GM23248 (cell line): ENCODE measurements at regions not wholly inside any gene's neighbourhood (a gene's known extent, or its start where the extent isn't known, plus 50 kb on each side); places are given as distances from the start of the nearest gene placed in this dataset.

ENCODE experiments used
- DNase-seq: peaks from one replicate; pipeline ENCODE4 v3.0.0-alpha.2; 2015
- H2AFZ ChIP-seq: fragments of 200-600 bp; sonication (generic); 2 replicates; pipeline ENCODE4 v1.6.1; 2016; ENCODE audit warnings: antibody characterized with exemption
- H3F3A ChIP-seq: fragments of 200-600 bp; sonication (generic); 2 replicates; pipeline ENCODE4 v1.6.1; 2016; ENCODE audit warnings: mild to moderate bottlenecking, antibody characterized with exemption, mixed run types; ENCODE audit not compliant: insufficient read depth
- H3K27ac ChIP-seq: fragments of 200-600 bp; sonication (generic); 2 replicates; pipeline ENCODE4 v1.5.1; 2016; ENCODE audit warnings: mild to moderate bottlenecking
- H3K27me3 ChIP-seq: fragments of 200-600 bp; sonication (generic); replicated peaks from 2 replicates; pipeline ENCODE4 v1.6.1; 2016; ENCODE audit warnings: mild to moderate bottlenecking; ENCODE audit not compliant: insufficient read depth
- H3K36me3 ChIP-seq: fragments of 200-600 bp; sonication (generic); 2 replicates; pipeline ENCODE4 v1.6.1; 2016; ENCODE audit warnings: low read depth, mild to moderate bottlenecking
- H3K4me1 ChIP-seq: fragments of 200-600 bp; sonication (generic); 2 replicates; pipeline ENCODE4 v1.6.1; 2016; ENCODE audit warnings: mild to moderate bottlenecking; ENCODE audit not compliant: insufficient read depth
- H3K4me2 ChIP-seq: fragments of 200-600 bp; sonication (generic); one replicate; pipeline ENCODE4 v1.6.1; 2016; ENCODE audit warnings: mild to moderate bottlenecking; ENCODE audit not compliant: unreplicated experiment
- H3K4me3 ChIP-seq: fragments of 200-600 bp; sonication (generic); 2 replicates; pipeline ENCODE4 v1.5.1; 2016; ENCODE audit warnings: mild to moderate bottlenecking
- H3K79me2 ChIP-seq: fragments of 200-600 bp; sonication (generic); 2 replicates; pipeline ENCODE4 v1.6.1; 2016; ENCODE audit warnings: mild to moderate bottlenecking; ENCODE audit not compliant: insufficient read depth
- H3K9ac ChIP-seq: fragments of 200-600 bp; sonication (generic); 2 replicates; pipeline ENCODE4 v1.6.1; 2016; ENCODE audit warnings: mild to moderate bottlenecking
- H3K9me2 ChIP-seq: fragments of 200-600 bp; sonication (generic); 2 replicates; pipeline ENCODE4 v1.6.1; 2016; ENCODE audit warnings: mixed run types, mild to moderate bottlenecking, moderate library complexity; ENCODE audit not compliant: insufficient read depth
- H3K9me3 ChIP-seq: fragments of 200-600 bp; sonication (generic); one replicate; pipeline ENCODE4 v1.6.1; 2017; ENCODE audit warnings: low read depth
- H4K20me1 ChIP-seq: fragments of 200-600 bp; sonication (generic); 2 replicates; pipeline ENCODE4 v1.6.0; 2016; ENCODE audit not compliant: insufficient read depth
- EZH2 ChIP-seq: fragments of 200-600 bp; sonication (generic); IDR thresholded peaks from 2 replicates; pipeline ENCODE4 v1.6.1; 2018; ENCODE audit warnings: antibody characterized with exemption, mild to moderate bottlenecking; ENCODE audit not compliant: insufficient read depth, poor library complexity, severe bottlenecking
- EZH2phosphoT487 ChIP-seq: fragments of 200-600 bp; sonication (generic); IDR thresholded peaks from 2 replicates; pipeline ENCODE4 v1.6.1; 2018; ENCODE audit warnings: antibody characterized with exemption, moderate library complexity, mild to moderate bottlenecking, low read depth; ENCODE audit not compliant: insufficient read depth
- WGBS, 2 experiments: methylation state at CpG; one replicate each; pipeline ENCODE4 v1.1.6; 2015 to 2017; ENCODE audit warnings: low lambda C conversion rate in 2 of 2, low coverage in 1 of 2; ENCODE audit errors: missing lambda C conversion rate in 2 of 2; 5-methylcytosine and 5-hydroxymethylcytosine counted together
- in situ Hi-C: fragments of 300-500 bp; cut with MboI; formaldehyde crosslinking; loops from 2 replicates; pipeline ENCODE4 v1.15.0; 2020

GRCh38 chr17:62892870-62893338, 73.1 kb upstream of the TANC2 start:
- in situ Hi-C loops = no loop called here
- peak overlapping the region; percentile 64 for H3K27ac ChIP-seq
- no peaks in the 10 kb centered on the region for H3K79me2 ChIP-seq
- DNase-seq = peak; percentile 87
- peak overlapping the region; percentile 67 for H2AFZ ChIP-seq
- 17 to 19% methylated on average over 4 of the region's 4 CpGs for whole genome bisulfite sequencing, 2 experiments
- H3K4me3 ChIP-seq = no peak overlapping the region
- peaks cover 22% of the 10 kb centered on the region for H3F3A ChIP-seq
- no peaks in the 10 kb centered on the region for H3K9me2 ChIP-seq
- H3K4me2 ChIP-seq = peak overlapping the region; percentile 59
- TF ChIP-seq EZH2phosphoT487 = no peak
- no peak for TF ChIP-seq EZH2
- no peaks in the 10 kb centered on the region for H3K27me3 ChIP-seq
- H3K36me3 ChIP-seq = no peaks in the 10 kb centered on the region
- H3K9me3 ChIP-seq = no peaks in the 10 kb centered on the region
- H3K9ac ChIP-seq = peak overlapping the region; percentile 26
- no peaks in the 10 kb centered on the region for H4K20me1 ChIP-seq
- H3K4me1 ChIP-seq = peaks cover 30% of the 10 kb centered on the region

- H3K9ac ChIP-seq = peak overlapping the region; percentile 26; the same call in 1 of the 2 replicates
- H3K9me3 ChIP-seq = no peaks in the 10 kb centered on the region
- in situ Hi-C loops = no loop called here
- H4K20me1 ChIP-seq = no peaks in the 10 kb centered on the region
- peaks cover 20% of the 10 kb centered on the region for H3F3A ChIP-seq
- DNase-seq = no peak
- TF ChIP-seq EZH2 (no peak), EZH2phosphoT487 (no peak)
- no peaks in the 10 kb centered on the region for H3K27me3 ChIP-seq
- no peak overlapping the region for H3K4me3 ChIP-seq
- H3K79me2 ChIP-seq = no peaks in the 10 kb centered on the region
- H3K36me3 ChIP-seq = no peaks in the 10 kb centered on the region
- H3K4me2 ChIP-seq = peak overlapping the region; percentile 59
- H3K4me1 ChIP-seq = peaks cover 26% of the 10 kb centered on the region
- H3K9me2 ChIP-seq = no peaks in the 10 kb centered on the region
- peak overlapping the region; percentile 67 for H2AFZ ChIP-seq
- 20 to 21% methylated on average over 3 of the region's 3 CpGs for whole genome bisulfite sequencing, 2 experiments
- peak overlapping the region; percentile 64 for H3K27ac ChIP-seq
These were observed 73.9 kb upstream of the TANC2 start for GRCh38 chr17:62892061-62892675.

GRCh38 chr17:62891659-62892058, 74.4 kb upstream of the TANC2 start:
- H2AFZ ChIP-seq = peak overlapping the region; percentile 67; the same call in 1 of the 2 replicates
- in situ Hi-C loops = no loop called here

GRCh38 chr17:62888765-62889164, 77.3 kb upstream of the TANC2 start:
- Histone ChIP-seq H3K79me2 (no peaks in the 10 kb centered on the region), H3K4me3 (no peak overlapping the region), H3K27ac (no peak overlapping the region), H3K9ac (no peak overlapping the region), H3K27me3 (no peaks in the 10 kb centered on the region), H3F3A (peaks cover 20% of the 10 kb centered on the region), H4K20me1 (no peaks in the 10 kb centered on the region), H3K9me3 (no peaks in the 10 kb centered on the region), H3K4me2 (no peak overlapping the region), H2AFZ (no peak overlapping the region), H3K36me3 (no peaks in the 10 kb centered on the region), H3K4me1 (peaks cover 26% of the 10 kb centered on the region), H3K9me2 (no peaks in the 10 kb centered on the region)
- 38 to 65% methylated on average over 1 of the region's 1 CpG for WGBS, 2 experiments
- no peak for DNase-seq
- in situ Hi-C loops = no loop called here
- TF ChIP-seq EZH2 = no peak
- TF ChIP-seq EZH2phosphoT487 = no peak

More at GRCh38 chr17:62891659-62892058, 74.4 kb upstream of the TANC2 start:
- Histone ChIP-seq H3K36me3 (no peaks in the 10 kb centered on the region), H3K4me3 (no peak overlapping the region), H4K20me1 (no peaks in the 10 kb centered on the region), H3K79me2 (no peaks in the 10 kb centered on the region), H3K27ac (no peak overlapping the region), H3F3A (peaks cover 20% of the 10 kb centered on the region), H3K9me2 (no peaks in the 10 kb centered on the region), H3K4me1 (peaks cover 26% of the 10 kb centered on the region), H3K9ac (no peak overlapping the region), H3K9me3 (no peaks in the 10 kb centered on the region), H3K4me2 (no peak overlapping the region), H3K27me3 (no peaks in the 10 kb centered on the region)
- no peak for TF ChIP-seq EZH2
- TF ChIP-seq EZH2phosphoT487 = no peak
- DNase-seq = no peak
- WGBS, 2 experiments = 72 to 73% methylated on average over 3 of the region's 3 CpGs
